ENCODE measurements at regions not wholly inside any gene's neighbourhood (a gene's known extent, or its start where the extent isn't known, plus 50 kb on each side); places are given as distances from the start of the nearest gene placed in this dataset.

DNA sequence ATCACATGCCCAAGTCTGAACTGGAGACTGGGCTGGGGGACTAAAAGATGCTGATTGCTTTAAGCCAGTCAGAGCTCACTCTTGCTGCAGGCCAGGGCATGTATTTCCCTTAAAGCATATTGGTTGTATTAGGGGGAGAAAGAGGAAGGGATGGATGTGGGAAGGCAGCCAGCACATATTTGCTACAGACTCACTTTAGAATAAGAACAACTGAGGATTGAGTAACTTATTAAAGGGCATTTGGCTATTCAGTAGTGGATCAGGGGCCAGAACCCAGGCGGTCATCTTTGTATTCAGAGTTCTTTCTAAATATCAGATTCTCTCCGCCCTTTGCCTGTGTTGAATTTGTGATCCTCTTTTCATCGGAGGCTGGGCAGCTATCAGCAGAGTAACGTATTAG, 231.7 kb downstream of the HAPSTR1 start:
- H3K4me3 ChIP-seq (ENCODE audit: low read depth, low read length), result no peak overlapping the region
- no peak overlapping the region for H3K27ac ChIP-seq (ENCODE audit: low read depth, low read length)
- no peaks in the 10 kb centered on the region for H3K36me3 ChIP-seq (ENCODE audit: control insufficient read depth, insufficient read depth, low read length)
- peaks cover 15% of the 10 kb centered on the region; the same call in 1 of the 2 replicates for H3K4me1 ChIP-seq (ENCODE audit: control insufficient read depth, insufficient read depth, low read length)
- no peaks in the 10 kb centered on the region for H3K9me3 ChIP-seq (ENCODE audit: control insufficient read depth, insufficient read depth, low read length)
- H3K9ac ChIP-seq (ENCODE audit: low read depth, low read length), result no peak overlapping the region
- H3K27me3 ChIP-seq (ENCODE audit: control insufficient read depth, insufficient read depth, low read length), result no peaks in the 10 kb centered on the region

DNA sequence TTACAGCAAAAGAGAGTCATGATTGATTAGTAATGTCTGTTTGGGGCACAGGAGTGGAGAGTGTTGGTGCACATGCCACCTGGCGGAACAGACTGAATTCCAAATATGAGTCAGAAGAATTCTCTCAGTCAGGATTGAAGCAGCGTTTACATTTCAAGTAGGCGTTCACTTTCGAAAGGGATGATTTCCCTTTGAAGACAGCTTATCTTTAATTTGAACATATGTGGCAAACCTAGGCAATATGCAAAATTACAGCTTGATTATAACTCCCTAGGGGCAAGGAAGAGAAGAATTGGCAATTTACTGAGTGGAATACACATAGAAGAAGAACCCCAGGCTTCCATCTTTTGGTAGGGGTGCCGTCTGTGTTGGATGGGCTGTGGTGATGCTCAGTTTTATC, 235.8 kb downstream of the HAPSTR1 start:
- no peak overlapping the region for H3K9ac ChIP-seq (ENCODE audit: low read depth, low read length)
- H3K27ac ChIP-seq (ENCODE audit: low read depth, low read length), result no peak overlapping the region
- no peak overlapping the region for H3K4me3 ChIP-seq (ENCODE audit: low read depth, low read length)
- peaks cover 10% of the 10 kb centered on the region; the same call in 1 of the 2 replicates for H3K4me1 ChIP-seq (ENCODE audit: control insufficient read depth, insufficient read depth, low read length)
- no peaks in the 10 kb centered on the region for H3K36me3 ChIP-seq (ENCODE audit: control insufficient read depth, insufficient read depth, low read length)
- H3K27me3 ChIP-seq (ENCODE audit: control insufficient read depth, insufficient read depth, low read length), result no peaks in the 10 kb centered on the region
- H3K9me3 ChIP-seq (ENCODE audit: control insufficient read depth, insufficient read depth, low read length), result no peaks in the 10 kb centered on the region

DNA sequence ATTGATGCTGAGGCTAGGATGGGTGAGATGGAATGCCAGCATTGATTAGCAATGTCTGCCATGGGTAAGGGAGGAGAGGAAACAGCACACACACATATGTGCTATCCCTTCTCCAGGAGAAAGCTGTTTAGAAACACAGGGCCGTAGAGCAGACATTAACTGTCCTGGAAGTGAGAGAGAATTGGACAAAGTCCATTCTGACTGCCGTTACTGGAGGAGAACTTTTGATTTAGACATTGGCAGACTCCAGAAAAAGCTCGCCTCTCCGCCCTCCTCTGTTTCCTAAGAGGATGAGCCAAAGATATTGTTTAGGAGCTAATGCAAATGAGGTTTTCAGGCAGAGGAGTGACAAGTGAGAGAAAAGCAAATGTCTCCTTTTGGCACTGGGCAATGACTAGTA, 237.0 kb downstream of the HAPSTR1 start:
- H3K36me3 ChIP-seq (ENCODE audit: control insufficient read depth, insufficient read depth, low read length), result no peaks in the 10 kb centered on the region
- no peaks in the 10 kb centered on the region for H3K27me3 ChIP-seq (ENCODE audit: control insufficient read depth, insufficient read depth, low read length)

DNA sequence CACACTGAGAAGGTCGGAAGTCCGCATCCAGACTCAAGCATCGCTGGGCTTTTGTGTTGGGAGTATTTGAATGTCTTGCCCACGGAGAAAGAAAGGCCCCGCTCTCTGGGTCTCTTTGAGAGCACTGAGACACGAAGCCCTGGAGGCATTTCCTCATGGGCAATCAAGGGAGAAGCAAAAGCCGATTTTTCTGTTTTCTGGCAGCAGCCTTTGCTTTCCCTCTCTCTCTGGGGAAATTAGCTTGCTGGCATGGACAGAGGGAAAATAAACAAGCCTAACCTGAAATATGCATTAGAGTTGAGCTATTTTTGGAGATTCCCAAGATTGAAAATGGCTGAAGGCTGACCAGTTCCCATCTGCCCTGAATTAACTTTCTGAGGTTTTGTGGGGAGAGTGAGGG, 238.7 kb downstream of the HAPSTR1 start:
- no peaks in the 10 kb centered on the region for H3K9me3 ChIP-seq (ENCODE audit: control insufficient read depth, insufficient read depth, low read length)
- H3K27ac ChIP-seq (ENCODE audit: low read depth, low read length), result no peak overlapping the region
- no peaks in the 10 kb centered on the region for H3K36me3 ChIP-seq (ENCODE audit: control insufficient read depth, insufficient read depth, low read length)
- H3K4me1 ChIP-seq (ENCODE audit: control insufficient read depth, insufficient read depth, low read length), result no peaks in the 10 kb centered on the region
- H3K9ac ChIP-seq (ENCODE audit: low read depth, low read length), result no peak overlapping the region
- no peak overlapping the region for H3K4me3 ChIP-seq (ENCODE audit: low read depth, low read length)
- no peaks in the 10 kb centered on the region for H3K27me3 ChIP-seq (ENCODE audit: control insufficient read depth, insufficient read depth, low read length)

More for the DNA sequence above, 237.0 kb downstream of the HAPSTR1 start:
- Histone ChIP-seq H3K4me1 (ENCODE audit: control insufficient read depth, insufficient read depth, low read length) (peaks cover 3% of the 10 kb centered on the region; the same call in 1 of the 2 replicates), H3K9me3 (ENCODE audit: control insufficient read depth, insufficient read depth, low read length) (no peaks in the 10 kb centered on the region), H3K27ac (ENCODE audit: low read depth, low read length) (no peak overlapping the region), H3K4me3 (ENCODE audit: low read depth, low read length) (no peak overlapping the region), H3K9ac (ENCODE audit: low read depth, low read length) (no peak overlapping the region)

DNA sequence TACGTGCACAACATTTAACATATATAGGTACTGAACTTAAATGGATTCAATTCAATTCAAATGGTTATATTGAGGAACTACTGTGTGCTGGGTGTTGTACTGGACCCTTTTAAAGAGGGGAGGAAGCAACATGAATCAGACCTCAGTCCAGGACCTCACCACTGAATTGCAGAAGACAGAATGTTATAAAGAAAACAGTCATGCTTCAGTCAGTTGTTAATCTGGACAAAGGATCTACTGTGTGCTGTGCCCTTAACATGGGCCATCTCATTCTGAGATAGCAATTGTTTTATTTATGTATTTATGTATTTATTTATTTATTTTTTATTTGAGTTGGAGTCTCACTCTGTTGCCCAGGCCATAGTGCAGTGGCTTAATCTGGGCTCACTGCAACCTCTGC, 240.1 kb downstream of the HAPSTR1 start:
- Histone ChIP-seq H3K4me3 (ENCODE audit: low read depth, low read length) (no peak overlapping the region), H3K4me1 (ENCODE audit: control insufficient read depth, insufficient read depth, low read length) (no peaks in the 10 kb centered on the region), H3K27me3 (ENCODE audit: control insufficient read depth, insufficient read depth, low read length) (no peaks in the 10 kb centered on the region), H3K27ac (ENCODE audit: low read depth, low read length) (no peak overlapping the region), H3K9me3 (ENCODE audit: control insufficient read depth, insufficient read depth, low read length) (no peaks in the 10 kb centered on the region), H3K9ac (ENCODE audit: low read depth, low read length) (no peak overlapping the region), H3K36me3 (ENCODE audit: control insufficient read depth, insufficient read depth, low read length) (no peaks in the 10 kb centered on the region)

DNA sequence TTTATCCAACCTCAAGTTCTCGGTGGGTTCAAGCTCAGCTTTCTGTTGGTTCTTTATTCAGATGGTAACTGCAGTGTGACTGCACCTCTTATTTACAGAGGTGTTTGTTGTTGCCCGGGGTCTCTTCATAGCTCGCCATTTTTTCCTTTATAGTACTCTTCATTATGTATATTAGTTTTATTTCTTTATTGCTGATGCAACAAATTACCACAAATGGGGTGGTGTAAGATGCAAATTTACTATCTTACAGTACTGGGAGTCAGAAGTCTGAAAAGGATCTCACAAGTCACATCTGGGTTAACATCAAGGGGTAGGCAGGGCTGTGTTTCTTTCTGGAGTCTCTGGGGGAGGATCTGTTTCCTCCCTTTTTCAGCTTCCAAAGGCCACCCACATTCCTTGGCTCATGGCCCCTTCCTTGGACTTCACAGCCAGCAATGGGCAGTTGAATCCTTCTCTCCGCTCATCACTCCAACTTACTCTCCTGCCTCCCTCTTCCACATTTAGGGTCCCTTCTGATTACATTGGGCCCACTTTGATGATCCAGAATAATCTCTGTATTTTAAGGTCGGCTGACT, 241.2 kb downstream of the HAPSTR1 start:
- Histone ChIP-seq H3K27me3 (ENCODE audit: control insufficient read depth, insufficient read depth, low read length) (no peaks in the 10 kb centered on the region), H3K4me1 (ENCODE audit: control insufficient read depth, insufficient read depth, low read length) (no peaks in the 10 kb centered on the region), H3K36me3 (ENCODE audit: control insufficient read depth, insufficient read depth, low read length) (no peaks in the 10 kb centered on the region), H3K4me3 (ENCODE audit: low read depth, low read length) (no peak overlapping the region), H3K27ac (ENCODE audit: low read depth, low read length) (no peak overlapping the region), H3K9me3 (ENCODE audit: control insufficient read depth, insufficient read depth, low read length) (no peaks in the 10 kb centered on the region), H3K9ac (ENCODE audit: low read depth, low read length) (no peak overlapping the region)

GRCh38 chr16:9333469-9333868, 242.0 kb downstream of the HAPSTR1 start:
- H3K4me3 ChIP-seq (ENCODE audit: low read depth, low read length), result no peak overlapping the region
- no peaks in the 10 kb centered on the region for H3K9me3 ChIP-seq (ENCODE audit: control insufficient read depth, insufficient read depth, low read length)
- H3K9ac ChIP-seq (ENCODE audit: low read depth, low read length), result no peak overlapping the region
- no peaks in the 10 kb centered on the region for H3K36me3 ChIP-seq (ENCODE audit: control insufficient read depth, insufficient read depth, low read length)
- H3K27me3 ChIP-seq (ENCODE audit: control insufficient read depth, insufficient read depth, low read length), result no peaks in the 10 kb centered on the region
- no peak overlapping the region for H3K27ac ChIP-seq (ENCODE audit: low read depth, low read length)
- H3K4me1 ChIP-seq (ENCODE audit: control insufficient read depth, insufficient read depth, low read length), result no peaks in the 10 kb centered on the region

DNA sequence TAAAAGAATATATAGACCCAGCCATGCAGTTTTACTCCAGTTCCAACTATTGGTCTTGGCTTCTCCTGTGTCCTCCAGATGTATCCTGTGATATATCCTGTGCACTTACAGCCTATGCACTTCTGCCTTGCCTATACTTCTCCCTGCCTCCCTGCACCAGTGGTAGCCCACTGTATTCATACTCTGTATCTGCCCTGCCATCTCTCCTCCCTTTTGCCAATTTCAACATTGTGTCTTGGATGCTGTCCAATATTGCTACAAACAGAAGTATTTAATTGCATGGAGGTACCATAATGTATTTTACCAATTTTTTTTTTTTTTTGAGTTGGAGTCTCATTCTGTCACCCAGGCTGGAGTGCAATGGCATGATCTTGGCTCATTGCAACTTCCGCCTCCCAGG, 242.7 kb downstream of the HAPSTR1 start:
- Histone ChIP-seq H3K4me1 (ENCODE audit: control insufficient read depth, insufficient read depth, low read length) (no peaks in the 10 kb centered on the region), H3K9ac (ENCODE audit: low read depth, low read length) (no peak overlapping the region)

GRCh38 chr16:9337308-9338032, 246.0 kb downstream of the HAPSTR1 start:
- no peak overlapping the region for H3K4me3 ChIP-seq (ENCODE audit: low read depth, low read length)
- H3K27me3 ChIP-seq (ENCODE audit: control insufficient read depth, insufficient read depth, low read length), result no peaks in the 10 kb centered on the region
- H3K27ac ChIP-seq (ENCODE audit: low read depth, low read length), result no peak overlapping the region
- peaks cover 1% of the 10 kb centered on the region; the same call in 1 of the 2 replicates for H3K4me1 ChIP-seq (ENCODE audit: control insufficient read depth, insufficient read depth, low read length)
- H3K36me3 ChIP-seq (ENCODE audit: control insufficient read depth, insufficient read depth, low read length), result no peaks in the 10 kb centered on the region
- H3K9ac ChIP-seq (ENCODE audit: low read depth, low read length), result no peak overlapping the region
- H3K9me3 ChIP-seq (ENCODE audit: control insufficient read depth, insufficient read depth, low read length), result no peaks in the 10 kb centered on the region

More for the DNA sequence above, 242.7 kb downstream of the HAPSTR1 start:
- Histone ChIP-seq H3K27me3 (ENCODE audit: control insufficient read depth, insufficient read depth, low read length) (no peaks in the 10 kb centered on the region), H3K9me3 (ENCODE audit: control insufficient read depth, insufficient read depth, low read length) (no peaks in the 10 kb centered on the region), H3K4me3 (ENCODE audit: low read depth, low read length) (no peak overlapping the region), H3K36me3 (ENCODE audit: control insufficient read depth, insufficient read depth, low read length) (no peaks in the 10 kb centered on the region), H3K27ac (ENCODE audit: low read depth, low read length) (no peak overlapping the region)

- Histone ChIP-seq H3K4me3 (ENCODE audit: low read depth, low read length) (no peak overlapping the region), H3K27me3 (ENCODE audit: control insufficient read depth, insufficient read depth, low read length) (no peaks in the 10 kb centered on the region), H3K27ac (ENCODE audit: low read depth, low read length) (no peak overlapping the region)
Observed at GRCh38 chr16:9338068-9338467, 246.6 kb downstream of the HAPSTR1 start.

DNA sequence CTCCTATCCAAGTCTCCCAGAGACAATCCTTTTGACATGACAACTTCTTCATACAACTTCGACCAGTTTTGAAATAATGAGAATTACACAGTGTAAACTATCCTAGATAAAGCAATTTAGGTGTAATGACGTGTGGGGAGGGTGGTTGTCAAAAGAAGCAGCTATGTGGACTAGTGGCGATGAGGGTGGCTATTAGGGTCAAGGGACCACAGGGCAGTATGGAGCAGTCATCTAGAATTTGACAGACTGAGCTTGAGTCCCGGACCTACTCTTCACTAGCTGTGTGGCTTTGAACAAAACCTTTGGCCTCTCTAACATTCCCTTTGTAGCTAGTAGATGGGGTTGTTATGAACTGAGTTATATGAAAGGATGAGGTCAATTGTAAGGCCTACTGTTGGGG, 247.1 kb downstream of the HAPSTR1 start:
- Histone ChIP-seq H3K4me1 (ENCODE audit: control insufficient read depth, insufficient read depth, low read length) (peaks cover 3% of the 10 kb centered on the region; the same call in 1 of the 2 replicates), H3K9me3 (ENCODE audit: control insufficient read depth, insufficient read depth, low read length) (no peaks in the 10 kb centered on the region), H3K27ac (ENCODE audit: low read depth, low read length) (no peak overlapping the region)

More at GRCh38 chr16:9338068-9338467, 246.6 kb downstream of the HAPSTR1 start:
- Histone ChIP-seq H3K9ac (ENCODE audit: low read depth, low read length) (no peak overlapping the region), H3K4me1 (ENCODE audit: control insufficient read depth, insufficient read depth, low read length) (peaks cover 3% of the 10 kb centered on the region; the same call in 1 of the 2 replicates), H3K9me3 (ENCODE audit: control insufficient read depth, insufficient read depth, low read length) (no peaks in the 10 kb centered on the region), H3K36me3 (ENCODE audit: control insufficient read depth, insufficient read depth, low read length) (no peaks in the 10 kb centered on the region)

More for the DNA sequence above, 247.1 kb downstream of the HAPSTR1 start:
- no peaks in the 10 kb centered on the region for H3K27me3 ChIP-seq (ENCODE audit: control insufficient read depth, insufficient read depth, low read length)
- H3K36me3 ChIP-seq (ENCODE audit: control insufficient read depth, insufficient read depth, low read length), result no peaks in the 10 kb centered on the region
- no peak overlapping the region for H3K9ac ChIP-seq (ENCODE audit: low read depth, low read length)
- no peak overlapping the region for H3K4me3 ChIP-seq (ENCODE audit: low read depth, low read length)
